NOMO-1 treated with DMSO at 0.1 percent for 48 hours (cell line): ENCODE measurements at regions not wholly inside any gene's neighbourhood (a gene's known extent, or its start where the extent isn't known, plus 50 kb on each side); places are given as distances from the start of the nearest gene placed in this dataset.

ENCODE experiments used
- DNase-seq: peaks from one replicate; lab custom pipeline; 2025; ENCODE audit not compliant: unreplicated experiment; lab: John Stamatoyannopoulos, UW

- DNase-seq = no peak
These were observed 97.2 kb upstream of the TJP1 start for GRCh38 chr15:29919380-29919881.

GRCh38 chr15:29917600-29918597 lies 95.6 kb upstream of the TJP1 start:
- no peak for DNase-seq

GRCh38 chr15:29914511-29914926 lies 92.3 kb upstream of the TJP1 start:
- no peak for DNase-seq

GRCh38 chr15:29913528-29914135 lies 91.4 kb upstream of the TJP1 start:
- DNase-seq = no peak

- no peak for DNase-seq
These were observed 89.4 kb upstream of the TJP1 start for GRCh38 chr15:29911705-29912104.

- no peak for DNase-seq
These were observed 87.8 kb upstream of the TJP1 start for GRCh38 chr15:29910068-29910467.

- no peak for DNase-seq
These were observed 82.6 kb upstream of the TJP1 start for GRCh38 chr15:29904757-29905417.

- DNase-seq = no peak
These were observed 81.7 kb upstream of the TJP1 start for GRCh38 chr15:29903785-29904464.

- no peak for DNase-seq
These were observed 80.8 kb upstream of the TJP1 start for GRCh38 chr15:29903028-29903427.

GRCh38 chr15:29900237-29901189 lies 78.2 kb upstream of the TJP1 start:
- DNase-seq = no peak

GRCh38 chr15:29896062-29896461 lies 73.8 kb upstream of the TJP1 start:
- DNase-seq = no peak

GRCh38 chr15:29891096-29891457 lies 68.8 kb upstream of the TJP1 start:
- no peak for DNase-seq

- no peak for DNase-seq
These were observed 68.2 kb upstream of the TJP1 start for GRCh38 chr15:29890336-29891095.

GRCh38 chr15:29889542-29890329 lies 67.5 kb upstream of the TJP1 start:
- no peak for DNase-seq

- no peak for DNase-seq
These were observed 66.4 kb upstream of the TJP1 start for GRCh38 chr15:29888646-29889045.

GRCh38 chr15:29887721-29888120 lies 65.5 kb upstream of the TJP1 start:
- DNase-seq = no peak

- DNase-seq = no peak
These were observed 62.9 kb upstream of the TJP1 start for GRCh38 chr15:29885183-29885582.

GRCh38 chr15:29883126-29883525 lies 60.9 kb upstream of the TJP1 start:
- DNase-seq = no peak
